IMR-90 (cell line): ENCODE measurements at regions not wholly inside any gene's neighbourhood (a gene's known extent, or its start where the extent isn't known, plus 50 kb on each side); places are given as distances from the start of the nearest gene placed in this dataset.

Experiments used
- ATAC-seq: fragments of 200-7000 bp; cut with Tn5 transposase; 2 replicates; pipeline ENCODE4 v1.9.1; 2020; ENCODE audit warnings: low read depth, mild to moderate bottlenecking, moderate library complexity
- BruUV-seq: library from RNA; stranded (reverse); fragments of 400-500 nt; replicated peaks from 2 replicates; lab custom pipeline; 2021; lab: Mats Ljungman, UMichigan
- CTCF ChIA-PET: fragments of 300-600 bp; formaldehyde crosslinking; extraction: SDS; loops from one replicate; lab custom pipeline; 2021; ENCODE audit warnings: antibody characterized with exemption; lab: Yijun Ruan, JAX
- POLR2A ChIA-PET: fragments of 300-600 bp; sonication (Branson Sonifier 250); formaldehyde crosslinking; loops from one replicate; lab custom pipeline; 2022; ENCODE audit warnings: antibody characterized with exemption; ENCODE audit not compliant: unreplicated experiment; lab: Charles Lee
- DNase-seq: peaks from one replicate; pipeline ENCODE4 v3.0.0; 2013
- H2AFZ ChIP-seq: replicated peaks from 2 replicates; pipeline ENCODE3; 2013; ENCODE audit warnings: low read length, mild to moderate bottlenecking; ENCODE audit not compliant: poor library complexity
- H2AK5ac ChIP-seq: 2 replicates; pipeline ENCODE4 v1.6.1; 2013; ENCODE audit warnings: low read depth, low read length, inconsistent platforms
- H2AK9ac ChIP-seq: replicated peaks from 2 replicates; pipeline ENCODE3; 2013; ENCODE audit warnings: mild to moderate bottlenecking, low read depth, low read length, moderate library complexity; ENCODE audit not compliant: poor library complexity
- H2BK120ac ChIP-seq: 2 replicates; pipeline ENCODE4 v1.6.1; 2013; ENCODE audit warnings: low read depth, low read length, inconsistent platforms
- H2BK15ac ChIP-seq: 3 replicates; pipeline ENCODE4 v1.6.1; 2013; ENCODE audit warnings: low read depth, low read length, inconsistent platforms
- H2BK20ac ChIP-seq: 2 replicates; pipeline ENCODE4 v1.6.1; 2013; ENCODE audit warnings: low read depth, mild to moderate bottlenecking, inconsistent platforms, low read length, moderate library complexity
- H2BK5ac ChIP-seq: 2 replicates; pipeline ENCODE4 v1.6.1; 2013; ENCODE audit warnings: mild to moderate bottlenecking, low read depth, low read length, inconsistent platforms; ENCODE audit not compliant: poor library complexity, severe bottlenecking
- H3K14ac ChIP-seq: replicated peaks from 2 replicates; pipeline ENCODE4 v1.6.1; 2013; ENCODE audit warnings: low read depth, low read length, inconsistent platforms
- H3K18ac ChIP-seq: 2 replicates; pipeline ENCODE4 v1.6.1; 2013; ENCODE audit warnings: low read depth, low read length, control low read depth
- H3K23ac ChIP-seq: 2 replicates; pipeline ENCODE4 v1.6.1; 2013; ENCODE audit warnings: low read depth, low read length, inconsistent platforms
- H3K27ac ChIP-seq: 2 replicates; pipeline ENCODE4 v1.5.1; 2013; ENCODE audit warnings: mild to moderate bottlenecking, control low read depth, low read length; ENCODE audit not compliant: insufficient read depth
- H3K27me3 ChIP-seq: 2 replicates; pipeline ENCODE4 v1.6.1; 2013; ENCODE audit warnings: low read length; ENCODE audit not compliant: control insufficient read depth, insufficient read depth
- H3K36me3 ChIP-seq: 2 replicates; pipeline ENCODE4 v1.6.1; 2013; ENCODE audit warnings: low read length, mixed read lengths; ENCODE audit not compliant: control insufficient read depth, insufficient read depth
- H3K4ac ChIP-seq: 2 replicates; pipeline ENCODE4 v1.6.1; 2013; ENCODE audit warnings: low read depth, low read length, inconsistent platforms
- H3K4me1 ChIP-seq: 2 replicates; pipeline ENCODE4 v1.6.1; 2013; ENCODE audit warnings: low read length, mixed read lengths; ENCODE audit not compliant: control insufficient read depth, insufficient read depth
- H3K4me2 ChIP-seq: 2 replicates; pipeline ENCODE4 v1.6.1; 2013; ENCODE audit warnings: low read depth, mild to moderate bottlenecking, control low read depth, low read length, moderate library complexity
- H3K4me3 ChIP-seq: 2 replicates; pipeline ENCODE4 v1.5.1; 2013; ENCODE audit warnings: low read depth, mild to moderate bottlenecking, control low read depth, low read length, moderate library complexity; ENCODE audit not compliant: insufficient read depth
- H3K56ac ChIP-seq: 2 replicates; pipeline ENCODE4 v1.6.1; 2013; ENCODE audit warnings: low read length, inconsistent platforms; ENCODE audit not compliant: insufficient read depth; ENCODE audit errors: extremely low read depth
- H3K79me1 ChIP-seq, 2 experiments: 2 replicates each; pipeline ENCODE4 v1.6.1; 2013; ENCODE audit warnings: low read length in 2 of 2, inconsistent platforms in 1 of 2, low read depth in 1 of 2
- H3K9ac ChIP-seq: 2 replicates; pipeline ENCODE4 v1.6.1; 2013; ENCODE audit warnings: low read depth, low read length, control low read depth
- H3K9me1 ChIP-seq: 2 replicates; pipeline ENCODE4 v1.6.1; 2013; ENCODE audit warnings: low read length, inconsistent platforms; ENCODE audit not compliant: insufficient read depth
- H3K9me3 ChIP-seq: 2 replicates; pipeline ENCODE4 v1.6.1; 2013; ENCODE audit warnings: low read length; ENCODE audit not compliant: control insufficient read depth, insufficient read depth
- H4K20me1 ChIP-seq: 2 replicates; pipeline ENCODE4 v1.6.1; 2013; ENCODE audit warnings: low read length, inconsistent platforms; ENCODE audit not compliant: insufficient read depth
- H4K5ac ChIP-seq: 2 replicates; pipeline ENCODE4 v1.6.1; 2013; ENCODE audit warnings: mild to moderate bottlenecking, low read depth, low read length, control low read depth
- H4K8ac ChIP-seq, 2 experiments: 2 replicates each; pipeline ENCODE4 v1.6.1; 2013; ENCODE audit warnings: low read depth in 2 of 2, low read length in 2 of 2, control low read depth in 1 of 2, inconsistent platforms in 1 of 2
- H4K91ac ChIP-seq: 2 replicates; pipeline ENCODE4 v1.6.1; 2013; ENCODE audit warnings: low read depth, low read length, inconsistent platforms; ENCODE audit not compliant: insufficient read depth
- BHLHE40 ChIP-seq: fragments of 150-350 bp; IDR thresholded peaks from 2 replicates; pipeline ENCODE4 v1.6.1; 2016; ENCODE audit warnings: mild to moderate bottlenecking, low read depth, low read length
- CEBPB ChIP-seq: IDR thresholded peaks from 2 replicates; pipeline ENCODE4 v1.6.1; 2012; ENCODE audit warnings: low read depth, low read length, improper control_type of control experiment
- CHD1 ChIP-seq: IDR thresholded peaks from 2 replicates; pipeline ENCODE4 v1.6.1; 2012; ENCODE audit warnings: low read depth, low read length, improper control_type of control experiment
- CTCF ChIP-seq: conservative IDR thresholded peaks from 2 replicates; pipeline ENCODE4 v1.5.1; 2012; ENCODE audit warnings: mild to moderate bottlenecking, low read depth, low read length, improper control_type of control experiment
- ELK1 ChIP-seq: fragments of 150-350 bp; IDR thresholded peaks from 2 replicates; pipeline ENCODE4 v1.6.1; 2016; ENCODE audit warnings: low read depth, mild to moderate bottlenecking, low read length, moderate library complexity, borderline replicate concordance
- FOS ChIP-seq: fragments of 150-350 bp; IDR thresholded peaks from 2 replicates; pipeline ENCODE4 v1.6.1; 2016; ENCODE audit warnings: low read depth, low read length
- MAFK ChIP-seq: IDR thresholded peaks from 2 replicates; pipeline ENCODE4 v1.6.1; 2012; ENCODE audit warnings: low read depth, low read length, improper control_type of control experiment
- MAZ ChIP-seq: IDR thresholded peaks from 2 replicates; pipeline ENCODE4 v1.6.1; 2012; ENCODE audit warnings: low read depth, mild to moderate bottlenecking, low read length, improper control_type of control experiment, moderate library complexity, borderline replicate concordance
- MXI1 ChIP-seq: IDR thresholded peaks from 2 replicates; pipeline ENCODE4 v1.6.1; 2012; ENCODE audit warnings: low read depth, mild to moderate bottlenecking, low read length, moderate library complexity, borderline replicate concordance
- NFE2L2 ChIP-seq: fragments of 150-350 bp; IDR thresholded peaks from 2 replicates; pipeline ENCODE4 v1.6.1; 2016; ENCODE audit warnings: low read depth, mild to moderate bottlenecking, low read length
- POLR2A ChIP-seq: IDR thresholded peaks from 2 replicates; pipeline ENCODE4 v1.6.1; 2012; ENCODE audit warnings: mild to moderate bottlenecking, low read depth, low read length
- RAD21 ChIP-seq: IDR thresholded peaks from 2 replicates; pipeline ENCODE4 v1.6.1; 2012; ENCODE audit warnings: low read length, improper control_type of control experiment
- RCOR1 ChIP-seq: IDR thresholded peaks from 2 replicates; pipeline ENCODE4 v1.6.1; 2012; ENCODE audit warnings: mild to moderate bottlenecking, low read length, improper control_type of control experiment; ENCODE audit not compliant: insufficient replicate concordance
- RFX5 ChIP-seq: IDR thresholded peaks from 2 replicates; pipeline ENCODE4 v1.8.0; 2012; ENCODE audit warnings: low read depth, mild to moderate bottlenecking, low read length, moderate library complexity
- SMC3 ChIP-seq: fragments of 150-350 bp; IDR thresholded peaks from 2 replicates; pipeline ENCODE4 v1.6.1; 2016; ENCODE audit warnings: low read depth, mild to moderate bottlenecking, antibody characterized with exemption, low read length, moderate library complexity
- WGBS, 2 experiments: methylation state at CpG; one replicate each; pipeline versions ENCODE4 v1.1.5 to v1.1.7; 2013; ENCODE audit warnings: missing lambda C conversion rate in 2 of 2; ENCODE audit not compliant: insufficient read length in 1 of 2; ENCODE audit errors: extremely low coverage in 2 of 2; 5-methylcytosine and 5-hydroxymethylcytosine counted together
- dilution Hi-C: fragments of 300-500 bp; cut with HindIII; formaldehyde crosslinking; loops from one replicate; pipeline ENCODE4 v1.14.3; 2018; ENCODE audit warnings: low sequenced_read_pairs; ENCODE audit not compliant: unreplicated experiment
- in situ Hi-C: fragments of 300-500 bp; cut with MboI; formaldehyde crosslinking; loops from 3 replicates; pipeline ENCODE4 v1.14.3; 2019; ENCODE audit warnings: low sequenced_read_pairs, inconsistent platforms, mixed read lengths
- intact Hi-C: fragments of 100-400 bp; cut with micrococcal nuclease; formaldehyde crosslinking; loops from 2 replicates; pipeline ENCODE4 v1.10.0; 2022
- TF ChIP-seq, protein P1 (sequence below): fragments of 150-350 bp; IDR thresholded peaks from 2 replicates; pipeline ENCODE4 v1.6.1; 2017; ENCODE audit warnings: mild to moderate bottlenecking, antibody characterized with exemption, low read length, low read depth

DNA sequence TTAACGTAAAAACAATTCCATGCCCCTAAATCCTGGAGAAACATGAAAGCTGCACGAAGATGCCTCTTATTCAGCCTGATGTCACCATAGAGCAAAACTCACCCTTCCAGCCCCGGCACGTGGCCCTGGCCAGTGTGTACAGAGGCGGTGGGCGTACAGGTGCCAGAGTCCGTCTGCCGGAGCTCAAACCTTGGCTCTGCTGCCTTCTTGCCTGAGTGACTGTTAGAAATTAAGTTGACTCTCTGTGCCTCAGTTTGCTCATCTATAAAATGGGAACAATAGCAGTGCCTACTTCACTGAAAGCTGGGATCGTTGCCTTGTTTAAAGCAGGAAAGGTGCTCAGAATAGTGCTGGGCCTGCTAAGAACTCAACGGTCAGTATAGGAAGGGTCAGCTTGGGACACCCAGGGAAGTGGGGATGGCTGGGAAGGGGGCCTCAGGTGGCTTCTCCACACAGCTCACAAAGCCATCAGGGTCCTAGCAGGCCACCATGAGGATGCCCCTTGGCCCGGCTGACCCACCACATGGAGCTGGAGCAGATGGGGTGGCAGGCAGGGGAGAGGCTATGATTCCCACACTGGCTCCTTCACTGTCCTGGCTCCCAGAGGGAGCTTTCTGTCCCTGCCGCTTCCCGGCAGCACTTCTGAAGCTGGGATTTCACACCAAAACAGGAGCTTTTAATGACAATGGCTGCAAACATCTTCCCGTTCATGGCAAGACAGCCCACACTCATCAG lies 237.2 kb downstream of the NPHP4 start:
- dilution Hi-C loops = no loop called here
- H3K23ac ChIP-seq = no peak overlapping the region

More for the DNA sequence above, 237.2 kb downstream of the NPHP4 start:
- DNase-seq = no peak
- Histone ChIP-seq H3K14ac (no peak overlapping the region), H2BK120ac (no peak overlapping the region), H2AFZ (no peak overlapping the region), H2BK5ac (no peak overlapping the region), H2BK15ac (no peak overlapping the region), H3K27ac (no peak overlapping the region), H2AK9ac (no peak overlapping the region), H3K56ac (no peak overlapping the region), H3K9me3 (peaks cover 53% of the 10 kb centered on the region), H2AK5ac (no peak overlapping the region), H4K91ac (no peak overlapping the region), H3K79me1 (no peaks in the 10 kb centered on the region), H3K36me3 (no peaks in the 10 kb centered on the region), H3K4me2 (no peak overlapping the region), H3K9me1 (no peaks in the 10 kb centered on the region), H4K20me1 (no peaks in the 10 kb centered on the region), H3K4me1 (no peaks in the 10 kb centered on the region), H3K4ac (no peak overlapping the region), H4K8ac (no peak overlapping the region), H3K27me3 (no peaks in the 10 kb centered on the region), H2BK20ac (no peak overlapping the region), H3K9ac (no peak overlapping the region), H3K4me3 (no peak overlapping the region), H4K5ac (no peak overlapping the region), H3K18ac (no peak overlapping the region)
- no peak for TF ChIP-seq POLR2A
- TF ChIP-seq RCOR1 = no peak
- no peak for TF ChIP-seq CTCF
- no peak for TF ChIP-seq BHLHE40
- TF ChIP-seq ELK1 = no peak
- TF ChIP-seq SMC3 = no peak
- no peak for TF ChIP-seq CEBPB
- no peak for TF ChIP-seq FOS
- TF ChIP-seq CHD1 = no peak
- TF ChIP-seq, protein P1, sequence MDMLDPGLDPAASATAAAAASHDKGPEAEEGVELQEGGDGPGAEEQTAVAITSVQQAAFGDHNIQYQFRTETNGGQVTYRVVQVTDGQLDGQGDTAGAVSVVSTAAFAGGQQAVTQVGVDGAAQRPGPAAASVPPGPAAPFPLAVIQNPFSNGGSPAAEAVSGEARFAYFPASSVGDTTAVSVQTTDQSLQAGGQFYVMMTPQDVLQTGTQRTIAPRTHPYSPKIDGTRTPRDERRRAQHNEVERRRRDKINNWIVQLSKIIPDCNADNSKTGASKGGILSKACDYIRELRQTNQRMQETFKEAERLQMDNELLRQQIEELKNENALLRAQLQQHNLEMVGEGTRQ = no peak
- TF ChIP-seq NFE2L2 = no peak
- no peak for TF ChIP-seq MAZ
- TF ChIP-seq MAFK = no peak
- no peak for TF ChIP-seq MXI1
- TF ChIP-seq RFX5 = no peak
- TF ChIP-seq RAD21 = no peak
- ChIA-PET CTCF (no interaction called here), POLR2A (no interaction called here)
- no peak for ATAC-seq
- intact Hi-C loops (no loop called here), in situ Hi-C loops (no loop called here)
- no TSS peak for BruUV-seq
- WGBS, 2 experiments = 70% methylated on average over 9 of the region's 14 CpGs; no CpG with 5 or more reads in 1 of the 2 experiments
